ENCODE measurements at regions not wholly inside any gene's neighbourhood (a gene's known extent, or its start where the extent isn't known, plus 50 kb on each side); places are given as distances from the start of the nearest gene placed in this dataset.

DNA sequence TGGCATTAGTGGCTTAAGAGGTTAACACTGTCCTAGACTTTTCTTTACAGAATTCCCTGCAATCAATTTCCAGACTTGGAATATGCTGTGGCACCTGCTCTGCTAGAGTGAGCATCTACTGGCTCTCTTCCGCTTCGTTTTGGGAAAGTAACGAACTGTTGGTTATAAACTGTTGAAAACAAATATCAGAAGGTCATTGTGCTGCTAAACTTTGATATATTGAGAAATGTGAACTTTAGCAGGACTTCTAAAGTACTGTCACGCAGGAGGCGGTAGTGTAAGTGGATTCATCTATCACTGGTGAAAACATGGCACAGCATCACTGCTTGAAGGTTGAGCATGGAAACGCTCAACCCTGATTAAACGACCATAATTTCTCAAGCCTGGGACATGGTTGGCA lies 348.9 kb downstream of the FLRT2 start:
- TF ChIP-seq, protein P1, sequence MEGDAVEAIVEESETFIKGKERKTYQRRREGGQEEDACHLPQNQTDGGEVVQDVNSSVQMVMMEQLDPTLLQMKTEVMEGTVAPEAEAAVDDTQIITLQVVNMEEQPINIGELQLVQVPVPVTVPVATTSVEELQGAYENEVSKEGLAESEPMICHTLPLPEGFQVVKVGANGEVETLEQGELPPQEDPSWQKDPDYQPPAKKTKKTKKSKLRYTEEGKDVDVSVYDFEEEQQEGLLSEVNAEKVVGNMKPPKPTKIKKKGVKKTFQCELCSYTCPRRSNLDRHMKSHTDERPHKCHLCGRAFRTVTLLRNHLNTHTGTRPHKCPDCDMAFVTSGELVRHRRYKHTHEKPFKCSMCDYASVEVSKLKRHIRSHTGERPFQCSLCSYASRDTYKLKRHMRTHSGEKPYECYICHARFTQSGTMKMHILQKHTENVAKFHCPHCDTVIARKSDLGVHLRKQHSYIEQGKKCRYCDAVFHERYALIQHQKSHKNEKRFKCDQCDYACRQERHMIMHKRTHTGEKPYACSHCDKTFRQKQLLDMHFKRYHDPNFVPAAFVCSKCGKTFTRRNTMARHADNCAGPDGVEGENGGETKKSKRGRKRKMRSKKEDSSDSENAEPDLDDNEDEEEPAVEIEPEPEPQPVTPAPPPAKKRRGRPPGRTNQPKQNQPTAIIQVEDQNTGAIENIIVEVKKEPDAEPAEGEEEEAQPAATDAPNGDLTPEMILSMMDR (IDR thresholded peaks at IDR 0.05; ENCODE audit: low read depth, low read length) = no peak
- Histone ChIP-seq H3K27ac (ENCODE audit: low read depth, low read length) (no peak overlapping the region), H3K9me3 (ENCODE audit: control insufficient read depth, insufficient read depth, low read length) (no peaks in the 10 kb centered on the region), H3K4me3 (ENCODE audit: low read depth, low read length) (no peak overlapping the region), H3K27me3 (ENCODE audit: control insufficient read depth, insufficient read depth, low read length) (no peaks in the 10 kb centered on the region)
- no peak for DNase-seq (ENCODE audit: low read depth, low spot score)
- POLR2A ChIA-PET = no interaction called here
- CTCF ChIA-PET = no interaction called here

DNA sequence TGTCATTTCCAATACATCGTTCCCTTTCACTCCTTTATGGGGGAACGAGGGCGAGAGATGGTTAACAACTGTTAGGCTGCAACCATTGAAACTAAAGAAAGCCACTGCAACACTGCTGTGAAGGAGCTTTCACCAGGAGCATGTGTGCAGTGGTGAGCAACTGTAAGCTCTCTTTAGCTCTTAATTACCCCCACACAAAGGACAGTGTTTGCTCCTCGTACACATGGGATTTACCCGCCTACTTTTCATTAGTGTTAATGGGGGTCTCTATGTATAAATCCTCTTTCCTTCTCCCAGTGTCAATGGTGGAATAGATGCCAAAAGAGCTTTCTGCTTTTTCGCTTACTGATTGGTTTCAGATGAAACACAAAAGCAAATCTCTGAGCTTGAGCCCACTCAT lies 343.1 kb downstream of the FLRT2 start:
- Histone ChIP-seq H3K4me3 (ENCODE audit: low read depth, low read length) (no peak overlapping the region), H3K9me3 (ENCODE audit: control insufficient read depth, insufficient read depth, low read length) (no peaks in the 10 kb centered on the region), H3K27ac (ENCODE audit: low read depth, low read length) (no peak overlapping the region), H3K27me3 (ENCODE audit: control insufficient read depth, insufficient read depth, low read length) (no peaks in the 10 kb centered on the region)
- POLR2A ChIA-PET = no interaction called here
- DNase-seq (ENCODE audit: low read depth, low spot score) = no peak
- CTCF ChIA-PET = no interaction called here
- TF ChIP-seq, protein P1 (IDR thresholded peaks at IDR 0.05; ENCODE audit: low read depth, low read length) = no peak

DNA sequence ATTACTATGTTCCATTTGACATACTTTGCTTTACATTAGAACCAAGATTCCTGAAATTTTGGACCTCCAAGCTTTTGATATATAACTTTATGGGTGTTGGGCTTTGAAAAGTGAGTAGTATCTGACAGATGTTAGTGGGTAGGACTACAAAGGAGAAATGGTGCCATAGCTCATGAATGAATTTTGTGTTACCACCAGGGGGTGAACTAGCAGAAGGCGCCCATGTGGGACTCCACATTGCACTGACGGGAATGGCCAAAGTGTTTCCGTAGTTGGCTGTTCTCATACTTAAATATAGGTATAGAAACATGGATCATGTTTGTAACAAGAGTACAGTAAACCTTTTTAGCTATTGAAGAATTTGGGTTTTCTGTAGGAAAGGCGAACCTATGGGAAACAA lies 337.5 kb downstream of the FLRT2 start:
- POLR2A ChIA-PET = no interaction called here
- no peaks in the 10 kb centered on the region for H3K9me3 ChIP-seq (ENCODE audit: control insufficient read depth, insufficient read depth, low read length)
- H3K4me3 ChIP-seq (ENCODE audit: low read depth, low read length) = no peak overlapping the region
- H3K27ac ChIP-seq (ENCODE audit: low read depth, low read length) = no peak overlapping the region
- TF ChIP-seq, protein P1 (IDR thresholded peaks at IDR 0.05; ENCODE audit: low read depth, low read length) = no peak; the same call in 1 of the 2 replicates
- CTCF ChIA-PET = interaction anchor here (1.0 to 1.7 kb wide), 3 partner anchors 10 to 171 kb away, joined by 3 to 4 read pairs (median 4); no protein-coding TSS in a partner anchor
- no peaks in the 10 kb centered on the region for H3K27me3 ChIP-seq (ENCODE audit: control insufficient read depth, insufficient read depth, low read length)
- DNase-seq (ENCODE audit: low read depth, low spot score) = no peak

DNA sequence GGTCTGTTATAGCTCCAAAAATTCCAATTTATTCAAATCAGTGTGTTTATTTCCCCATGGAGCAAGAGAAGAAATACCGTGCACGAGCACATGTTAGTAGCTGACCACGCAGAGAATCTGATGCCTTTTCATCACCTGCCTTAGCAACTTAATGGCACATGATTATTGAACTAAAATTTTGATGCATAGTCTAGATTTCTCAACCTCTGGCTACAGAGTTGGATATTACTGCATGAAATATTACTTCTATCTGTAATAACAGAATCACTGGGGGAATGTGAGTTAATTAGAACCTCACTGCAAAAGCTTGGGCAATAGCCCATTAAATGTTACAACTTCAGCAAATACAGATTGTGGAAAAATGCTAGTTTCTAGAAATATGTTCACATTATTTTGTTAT lies 335.8 kb downstream of the FLRT2 start:
- Histone ChIP-seq H3K9me3 (ENCODE audit: control insufficient read depth, insufficient read depth, low read length) (no peaks in the 10 kb centered on the region), H3K27me3 (ENCODE audit: control insufficient read depth, insufficient read depth, low read length) (no peaks in the 10 kb centered on the region), H3K4me3 (ENCODE audit: low read depth, low read length) (no peak overlapping the region), H3K27ac (ENCODE audit: low read depth, low read length) (no peak overlapping the region)
- ChIA-PET POLR2A (no interaction called here), CTCF (no interaction called here)
- TF ChIP-seq, protein P1 (IDR thresholded peaks at IDR 0.05; ENCODE audit: low read depth, low read length) = no peak
- DNase-seq (ENCODE audit: low read depth, low spot score) = no peak

DNA sequence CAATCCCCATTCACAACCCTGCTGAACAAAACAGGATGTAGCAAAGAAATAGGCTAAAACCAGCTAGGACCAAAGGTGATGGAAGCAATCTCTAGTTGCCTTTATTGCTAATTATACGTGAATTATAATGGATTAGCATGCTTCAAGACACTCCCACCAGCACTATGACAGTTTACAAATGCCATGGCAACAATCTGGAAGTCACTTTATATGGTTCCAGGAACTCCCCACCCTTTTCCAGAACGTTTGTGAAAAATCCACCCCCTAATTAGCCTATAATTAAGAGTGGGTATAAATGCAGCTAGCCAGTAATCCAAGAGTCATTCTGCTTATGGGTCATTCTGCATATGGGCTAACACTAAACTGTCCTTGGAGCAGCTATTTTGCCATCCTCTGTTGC lies 328.7 kb downstream of the FLRT2 start:
- Histone ChIP-seq H3K4me3 (ENCODE audit: low read depth, low read length) (no peak overlapping the region), H3K27me3 (ENCODE audit: control insufficient read depth, insufficient read depth, low read length) (no peaks in the 10 kb centered on the region), H3K9me3 (ENCODE audit: control insufficient read depth, insufficient read depth, low read length) (no peaks in the 10 kb centered on the region), H3K27ac (ENCODE audit: low read depth, low read length) (no peak overlapping the region)
- POLR2A ChIA-PET = no interaction called here
- TF ChIP-seq, protein P1 (IDR thresholded peaks at IDR 0.05; ENCODE audit: low read depth, low read length) = no peak
- CTCF ChIA-PET = no interaction called here
- no peak for DNase-seq (ENCODE audit: low read depth, low spot score)

All from AG04450 (cell line).